NCI-H524 (cell line): ENCODE measurements at regions not wholly inside any gene's neighbourhood (a gene's known extent, or its start where the extent isn't known, plus 50 kb on each side); places are given as distances from the start of the nearest gene placed in this dataset.
"Not testable (repeated sequence)": the region's sequence is repeated elsewhere in the genome, so short reads cannot be mapped to it uniquely, and the experiment has no call there.

Experiments
- DNase-seq, 2 experiments: peaks; one replicate each; lab custom pipeline; 2025; lab: John Stamatoyannopoulos, UW

DNA sequence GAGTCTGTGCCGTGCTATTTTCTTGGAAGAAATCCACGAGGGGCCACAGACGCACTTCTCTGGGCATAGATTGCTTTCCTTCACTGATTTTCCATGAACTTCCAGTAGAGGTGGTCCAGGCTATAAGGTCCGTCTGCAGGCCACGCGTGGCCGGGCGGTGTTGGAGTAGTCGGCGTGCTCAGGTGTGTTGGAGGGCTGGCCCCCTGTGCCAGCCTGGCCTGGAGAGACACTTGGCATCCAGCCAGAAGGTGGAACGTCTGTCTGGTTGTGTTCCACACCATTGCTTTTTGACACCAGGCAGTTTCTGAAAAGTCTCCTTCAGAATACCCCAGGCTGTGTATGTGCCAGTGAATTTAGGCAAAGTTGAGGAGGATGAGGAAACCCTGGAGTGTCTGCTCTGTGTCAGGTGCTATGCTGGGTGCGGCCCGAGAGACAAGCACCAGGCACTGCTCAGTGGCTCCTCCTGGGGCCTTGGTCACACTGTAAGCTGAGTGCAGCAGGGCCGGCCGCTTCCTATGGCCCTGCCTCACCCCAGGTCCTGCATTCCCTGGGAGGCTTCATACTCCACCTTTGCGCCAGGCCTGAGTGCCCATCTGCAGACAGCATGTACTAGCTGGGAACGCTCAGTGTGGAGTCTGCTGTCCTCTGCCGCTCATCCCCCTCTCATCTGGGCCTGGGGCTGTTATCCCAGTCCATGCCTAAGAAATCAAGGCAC lies 52.1 kb upstream of the TAMM41 start:
- no peak for DNase-seq

DNA sequence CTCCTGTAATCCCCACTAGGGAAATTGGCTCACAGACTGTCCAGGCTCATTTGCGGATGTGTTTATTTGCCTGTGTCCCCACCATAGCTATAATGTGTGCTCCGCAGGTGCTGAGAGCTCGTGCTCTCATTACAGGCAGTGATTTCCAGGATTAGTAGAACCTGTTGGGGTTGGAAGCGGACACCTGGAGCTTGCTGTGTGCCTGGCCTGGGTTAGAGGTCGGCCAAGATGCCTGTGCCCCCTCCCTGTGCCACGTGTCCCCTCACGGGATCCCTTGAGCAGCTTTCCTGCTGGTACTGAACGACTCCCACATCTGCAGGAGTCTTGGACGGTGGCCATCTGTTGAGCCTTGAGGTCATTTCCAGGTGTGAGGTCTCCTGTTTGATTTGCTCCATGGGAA lies 52.7 kb upstream of the TAMM41 start:
- DNase-seq: not testable (repeated sequence)

- no peak for DNase-seq
Measured at GRCh38 chr3:11899826-11900225, 53.1 kb upstream of the TAMM41 start.

GRCh38 chr3:11900824-11901223 lies 54.1 kb upstream of the TAMM41 start:
- DNase-seq: no peak

- DNase-seq: no peak
Measured at GRCh38 chr3:11901286-11901875, 54.7 kb upstream of the TAMM41 start.

DNA sequence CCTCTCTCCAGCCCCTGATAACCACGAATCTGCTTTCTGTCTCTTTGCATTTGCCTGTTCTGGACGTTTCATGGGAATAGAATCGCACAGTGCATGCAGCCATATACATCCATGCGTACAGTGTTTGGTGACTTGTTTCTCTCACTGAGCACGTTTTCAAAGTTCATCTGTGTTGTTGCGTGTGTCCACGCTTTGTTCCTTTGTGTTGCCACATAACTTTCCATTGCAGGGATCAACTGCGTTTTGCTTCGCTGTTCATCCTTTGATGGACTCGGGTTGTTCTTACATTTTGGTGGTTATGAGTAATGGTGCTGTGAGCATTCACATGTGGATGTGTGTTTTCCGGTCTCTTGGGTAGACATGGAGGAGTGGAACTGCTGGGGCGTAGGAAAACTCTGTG lies 56.4 kb upstream of the TAMM41 start:
- DNase-seq: no peak

- DNase-seq: no peak
Measured at GRCh38 chr3:11903447-11903846, 56.8 kb upstream of the TAMM41 start.

GRCh38 chr3:11904157-11904556 lies 57.5 kb upstream of the TAMM41 start:
- DNase-seq: no peak

DNA sequence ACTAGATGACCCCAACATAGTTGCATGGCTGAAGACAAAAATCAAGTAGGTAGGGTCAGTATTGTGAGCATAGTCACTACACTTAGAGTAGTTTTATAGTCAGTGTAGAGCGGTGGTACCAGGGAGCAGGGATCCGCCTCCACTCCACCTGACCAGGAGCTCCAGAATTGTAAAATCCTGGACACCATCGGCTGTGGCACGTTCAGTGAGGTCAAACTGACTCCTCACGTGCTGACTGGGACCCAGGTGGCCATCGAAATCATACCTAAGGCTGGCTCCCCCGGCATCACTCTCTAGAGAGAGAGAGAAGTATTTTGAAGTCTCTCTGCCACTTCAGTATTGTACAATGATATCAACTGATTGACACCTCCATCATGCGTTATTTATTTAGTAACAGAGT lies 59.7 kb upstream of the TAMM41 start:
- no peak for DNase-seq

DNA sequence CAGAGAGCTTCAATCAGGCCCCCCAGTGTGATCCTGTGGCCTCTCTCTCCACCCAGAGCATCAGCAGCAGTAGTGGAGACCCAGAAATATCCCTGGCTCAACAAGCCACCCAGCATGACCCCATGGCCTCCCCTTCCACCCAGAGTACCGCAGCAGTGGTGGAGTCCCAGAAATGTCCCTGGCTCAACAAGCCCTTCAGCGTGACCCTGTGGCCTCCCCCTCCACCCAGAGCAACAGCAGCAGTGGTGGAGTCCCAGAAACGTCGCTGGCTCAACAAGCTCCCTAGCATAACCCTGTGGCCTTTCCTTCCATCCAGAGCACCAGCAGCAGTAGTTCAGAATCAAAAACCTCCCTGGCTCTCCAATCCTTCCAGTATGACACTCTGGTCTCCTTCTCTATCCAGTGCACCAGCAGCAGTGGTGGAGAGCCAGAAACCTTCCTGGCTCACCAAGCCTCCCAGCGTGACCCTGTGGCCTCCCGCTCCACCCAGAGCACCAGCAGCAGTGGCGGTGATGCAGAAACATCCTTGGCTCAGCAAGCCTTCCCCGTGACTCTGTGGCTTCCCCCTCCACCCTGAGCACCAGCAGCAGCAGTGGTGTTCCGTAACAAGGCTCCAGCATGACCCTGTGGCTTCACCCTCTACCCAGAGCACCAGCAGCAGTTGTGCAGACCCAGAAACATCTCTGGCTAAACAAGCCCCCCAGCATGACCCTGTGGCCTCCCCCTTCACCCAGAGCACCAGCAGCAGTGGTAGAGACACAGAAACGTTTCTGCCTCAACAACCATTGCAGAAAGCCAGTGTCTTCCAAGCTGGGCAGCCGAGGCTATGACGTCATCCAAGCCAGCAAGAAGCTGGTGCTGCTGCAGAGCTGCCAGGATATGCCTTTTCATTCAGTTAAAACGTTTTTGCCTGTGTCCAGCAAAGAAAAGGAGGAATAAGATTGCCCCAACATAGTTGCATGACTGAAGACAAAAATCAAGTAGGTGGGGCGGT lies 61.3 kb upstream of the TAMM41 start:
- DNase-seq: no peak

DNA sequence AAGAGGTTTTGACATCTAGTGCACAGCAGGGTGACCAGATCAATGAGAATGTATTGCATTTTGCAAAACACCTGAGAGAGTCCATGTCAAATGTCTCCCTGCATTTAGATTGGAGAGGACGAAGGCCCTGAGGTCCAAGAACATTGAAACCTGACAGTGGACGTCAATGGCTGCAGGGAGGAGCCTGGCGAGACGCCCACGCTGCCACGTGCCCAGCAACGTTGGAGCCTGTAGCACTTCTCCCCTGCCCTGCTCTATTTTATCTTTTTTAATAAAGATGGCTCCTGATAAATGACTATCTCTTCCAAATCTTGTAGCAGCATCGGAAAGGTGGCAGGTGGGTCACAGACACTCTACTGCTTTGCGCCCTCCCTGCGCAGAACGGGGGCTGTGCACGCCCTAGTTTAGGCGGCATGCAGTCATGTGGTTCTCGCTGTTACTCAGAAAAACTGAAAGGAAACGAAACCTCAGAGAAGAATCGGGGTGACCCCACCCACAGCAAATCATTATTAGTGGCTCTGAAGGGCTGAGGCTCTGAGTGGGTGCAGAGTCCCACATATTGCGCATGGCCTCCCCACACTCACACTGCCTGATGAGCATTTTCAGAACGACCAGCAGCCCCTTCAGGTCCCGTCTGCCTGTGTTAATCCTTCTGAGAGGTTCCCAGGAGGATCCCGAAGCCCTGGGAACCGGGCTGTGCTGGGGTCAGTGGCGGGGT lies 62.5 kb upstream of the TAMM41 start:
- peak in 1 of 2 experiments; percentile 28 for DNase-seq

GRCh38 chr3:11909726-11910125 lies 63.0 kb upstream of the TAMM41 start:
- no peak for DNase-seq

GRCh38 chr3:11910216-11910930 lies 63.7 kb upstream of the TAMM41 start:
- DNase-seq: peak in 1 of 2 experiments; percentile 13

- peak; percentile 70 to 81 for DNase-seq
Measured at GRCh38 chr3:11910971-11911531, 64.4 kb upstream of the TAMM41 start.

DNA sequence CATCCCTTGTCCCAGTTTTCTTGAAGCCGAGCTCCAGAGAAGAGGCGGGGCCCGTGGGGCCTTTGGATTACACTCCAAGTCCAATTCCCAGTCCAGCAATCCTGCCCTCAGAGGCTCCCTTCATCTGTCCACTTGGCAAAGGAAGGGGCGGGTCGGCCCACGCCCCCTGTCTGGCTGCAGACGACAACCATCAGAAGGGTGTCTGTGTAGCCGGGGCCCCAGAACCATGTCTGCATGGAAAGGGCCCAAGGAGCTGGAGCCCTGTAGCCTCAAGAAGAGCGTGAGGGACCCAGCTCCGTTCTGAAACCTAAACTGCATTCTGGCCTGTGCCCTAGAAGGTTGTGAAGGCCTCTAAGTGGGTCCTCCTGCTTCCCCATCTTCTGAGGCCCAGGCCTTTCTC lies 65.2 kb upstream of the TAMM41 start:
- not testable (repeated sequence) for DNase-seq

- no peak for DNase-seq
Measured at GRCh38 chr3:11913316-11913715, 66.6 kb upstream of the TAMM41 start.

DNA sequence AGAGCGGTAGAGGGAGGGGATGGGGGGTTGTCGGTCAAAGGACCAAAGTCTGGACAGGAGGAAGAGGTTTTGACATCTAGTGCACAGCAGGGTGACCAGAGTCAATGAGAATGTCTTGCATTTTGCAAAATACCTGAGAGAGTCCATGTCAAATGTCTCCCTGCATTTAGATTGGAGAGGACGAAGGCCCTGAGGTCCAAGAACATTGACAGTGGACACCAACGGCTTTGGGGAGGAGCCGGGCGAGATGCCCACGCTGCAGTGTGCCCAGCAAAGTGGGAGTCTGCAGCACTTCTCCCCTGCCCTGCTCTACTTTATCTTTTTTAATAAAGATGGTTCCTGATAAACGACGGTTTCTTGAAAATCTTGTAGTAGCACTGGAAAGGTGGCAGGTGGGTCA lies 67.4 kb upstream of the TAMM41 start:
- DNase-seq: no peak

DNA sequence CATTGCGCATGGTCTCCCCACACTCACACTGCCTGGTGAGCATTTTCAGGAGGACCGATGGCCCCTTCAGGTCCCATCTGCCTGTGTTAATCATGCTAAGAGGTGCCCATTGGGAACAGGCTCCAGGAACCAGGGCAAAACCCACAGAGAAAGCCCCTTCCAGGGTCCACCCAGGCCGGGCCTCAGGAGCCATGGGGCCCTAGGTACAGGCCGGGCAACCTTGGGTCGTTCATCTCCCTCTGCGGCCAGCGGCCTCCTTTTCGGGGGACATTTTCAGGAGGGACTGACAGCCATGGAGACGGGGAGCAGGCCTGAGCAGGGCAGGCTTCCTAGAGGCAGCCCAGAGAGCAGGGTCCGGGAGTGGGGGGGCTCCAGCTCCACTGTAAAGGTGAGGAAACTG lies 68.0 kb upstream of the TAMM41 start:
- no peak for DNase-seq

- no peak for DNase-seq
Measured at GRCh38 chr3:11915621-11916424, 69.1 kb upstream of the TAMM41 start.

- DNase-seq: not testable (repeated sequence)
Measured at GRCh38 chr3:11916425-11916762, 69.7 kb upstream of the TAMM41 start.
